ENCODE measurements at regions not wholly inside any gene's neighbourhood (a gene's known extent, or its start where the extent isn't known, plus 50 kb on each side); places are given as distances from the start of the nearest gene placed in this dataset.

DNA sequence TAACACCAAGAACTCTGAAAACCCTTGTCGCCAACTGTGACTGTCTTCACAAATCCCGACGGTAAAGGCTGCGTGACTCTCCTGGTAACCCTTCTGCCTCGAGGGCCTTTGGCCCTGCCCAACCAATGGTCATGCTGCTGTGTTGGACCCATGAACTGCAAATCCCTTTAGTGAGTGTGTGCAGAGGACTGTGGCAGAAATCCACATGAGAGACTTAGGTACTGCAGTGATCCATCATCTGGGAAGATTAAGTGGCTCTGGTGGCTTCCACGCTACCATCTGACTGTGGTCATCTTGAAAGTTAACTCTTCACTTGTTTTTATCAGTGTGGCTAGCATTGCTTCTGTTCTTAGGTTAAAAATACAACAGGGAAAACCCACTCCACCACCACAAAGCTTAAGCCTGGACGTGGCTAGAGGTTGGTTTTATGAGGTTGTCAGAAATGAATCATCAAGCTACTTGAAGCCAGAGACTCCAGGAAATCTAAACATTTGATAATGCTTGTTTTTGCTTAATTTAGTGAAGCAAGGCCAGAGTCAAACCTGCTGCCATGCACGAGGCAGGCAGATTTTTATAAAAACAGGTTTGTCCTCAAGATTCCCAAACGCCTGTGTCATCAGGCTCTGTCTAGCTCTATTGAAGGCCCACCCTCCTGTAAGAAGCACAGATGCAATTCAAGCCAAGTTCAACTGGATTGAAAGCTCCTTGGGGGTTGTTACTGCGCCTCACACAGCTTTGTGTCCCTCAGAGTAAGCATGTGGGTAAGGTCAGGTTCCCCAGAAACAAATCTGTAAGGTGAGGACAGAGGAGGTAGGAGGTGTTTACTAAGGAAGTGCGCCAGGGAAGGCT, 52.7 kb upstream of the ERCC6L2 start:
- DNase-seq (ENCODE audit: low read depth, low spot score): peak; percentile 91

DNA sequence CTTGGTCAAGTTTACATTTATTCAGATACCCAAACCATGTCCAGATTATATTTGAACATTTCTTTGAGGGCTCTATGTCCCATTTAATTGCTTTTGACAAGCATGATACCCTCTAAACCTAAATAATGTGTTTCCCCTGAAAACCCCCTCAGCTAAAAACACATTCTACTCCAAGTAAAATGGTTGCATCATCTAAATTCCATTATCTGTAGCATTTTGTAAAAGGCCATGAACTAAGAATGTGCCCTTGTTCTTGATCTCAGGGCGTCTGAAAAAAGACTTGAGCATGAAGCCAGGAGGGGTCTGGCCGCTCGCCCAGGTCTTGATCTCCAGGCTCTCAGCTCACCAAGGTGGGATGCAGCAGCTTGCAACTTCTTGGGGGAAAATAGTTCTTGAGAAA, 53.5 kb upstream of the ERCC6L2 start:
- DNase-seq (ENCODE audit: low read depth, low spot score): no peak

DNA sequence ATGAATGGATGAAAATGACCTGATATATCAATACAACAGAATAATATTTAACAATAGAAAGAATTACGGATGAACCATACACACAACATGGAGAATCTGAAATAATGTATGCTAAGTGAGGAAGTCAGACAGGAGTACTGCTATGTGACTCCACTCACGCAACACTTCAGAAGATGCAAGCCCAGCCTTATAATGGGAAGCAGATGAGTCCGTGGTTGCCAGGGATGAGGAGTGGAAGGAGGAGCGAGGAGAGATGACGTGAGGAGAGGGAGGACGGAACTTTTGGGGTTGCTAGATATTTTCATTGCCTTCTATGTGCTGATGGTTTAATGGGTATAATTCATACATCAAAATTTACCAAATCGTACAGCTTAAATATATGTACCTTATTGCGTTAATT, 55.4 kb upstream of the ERCC6L2 start:
- DNase-seq (ENCODE audit: low read depth, low spot score): no peak

DNA sequence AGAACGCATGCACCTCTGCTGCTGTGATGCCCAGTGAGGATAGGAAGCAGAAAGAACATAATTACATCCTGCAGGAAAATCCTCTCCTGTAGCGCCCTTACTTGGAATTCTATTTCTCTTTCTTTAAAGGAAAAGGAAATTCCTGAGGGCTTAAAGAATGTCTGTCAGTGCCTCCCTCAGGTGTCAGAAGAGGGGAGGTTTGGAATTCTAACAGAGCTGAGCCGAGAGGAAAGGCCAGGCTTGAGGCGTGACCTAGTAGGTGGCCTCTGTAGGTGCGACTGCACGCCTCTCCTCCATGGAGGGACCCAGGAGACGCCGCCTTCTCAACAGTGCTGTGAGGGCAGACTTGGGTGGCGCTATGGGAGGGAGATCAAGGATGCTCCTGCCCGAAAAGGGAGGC, 55.9 kb upstream of the ERCC6L2 start:
- peak; percentile 12 for DNase-seq (ENCODE audit: low read depth, low spot score)

DNA sequence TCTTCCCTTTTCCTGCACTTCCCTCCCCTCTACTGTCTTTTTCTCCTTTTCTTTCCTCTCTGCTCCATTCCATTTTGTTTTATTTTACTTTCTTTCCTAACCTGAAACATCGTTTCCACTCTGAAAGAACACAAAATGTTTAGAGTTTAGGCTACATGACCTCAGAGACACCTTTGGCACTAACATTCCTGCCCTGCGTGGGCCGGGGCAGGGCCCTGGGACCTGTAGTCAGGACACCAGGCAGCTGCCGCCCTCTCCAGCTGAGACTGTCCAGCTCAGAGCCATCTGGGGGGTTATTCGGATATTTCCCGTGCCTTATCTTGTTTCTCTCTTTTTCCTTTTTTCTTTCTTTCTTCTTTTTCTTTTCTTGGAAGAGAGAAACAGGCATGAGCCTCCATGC, 58.3 kb upstream of the ERCC6L2 start:
- no peak for DNase-seq (ENCODE audit: low read depth, low spot score)

DNA sequence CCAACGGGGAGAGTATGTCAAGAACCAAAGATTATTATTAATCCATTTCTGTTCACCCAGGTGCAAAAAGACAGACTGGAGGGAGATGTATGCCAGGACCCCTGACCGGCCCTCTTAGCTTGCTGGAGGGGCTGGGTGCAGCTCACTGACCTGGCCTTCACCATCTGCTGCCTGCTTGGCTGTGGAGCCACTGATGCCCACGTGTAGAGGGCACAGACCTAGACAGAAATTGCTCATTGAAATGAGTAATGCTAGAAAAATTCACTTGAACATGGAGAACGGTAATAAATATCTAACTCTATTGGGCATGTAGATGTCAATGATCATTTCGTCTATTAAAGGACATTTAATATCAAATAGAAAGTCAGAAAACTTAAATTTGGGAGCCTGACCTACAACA, 58.8 kb upstream of the ERCC6L2 start:
- DNase-seq (ENCODE audit: low read depth, low spot score): peak; percentile 26

DNA sequence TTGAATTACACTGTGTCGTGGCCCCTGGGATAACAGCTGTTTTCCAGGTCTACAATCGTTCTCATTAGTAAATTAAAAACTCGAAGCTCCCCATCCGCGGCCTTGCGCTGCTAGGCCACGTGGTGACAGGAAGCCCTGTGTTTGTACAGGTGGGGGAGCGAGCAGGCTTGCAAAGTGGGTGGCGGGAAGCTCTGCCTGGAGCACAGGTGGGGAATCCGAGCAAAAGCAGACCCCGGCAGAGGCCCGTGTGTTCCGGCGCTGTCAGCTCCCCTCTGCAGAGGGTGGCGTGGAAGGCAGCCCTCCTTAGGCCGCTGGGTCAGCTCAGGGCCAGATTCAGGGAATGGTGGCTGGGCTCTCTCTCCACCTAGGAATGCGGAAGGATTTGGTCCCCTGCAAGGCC, 59.5 kb upstream of the ERCC6L2 start:
- DNase-seq (ENCODE audit: low read depth, low spot score): no peak

DNA sequence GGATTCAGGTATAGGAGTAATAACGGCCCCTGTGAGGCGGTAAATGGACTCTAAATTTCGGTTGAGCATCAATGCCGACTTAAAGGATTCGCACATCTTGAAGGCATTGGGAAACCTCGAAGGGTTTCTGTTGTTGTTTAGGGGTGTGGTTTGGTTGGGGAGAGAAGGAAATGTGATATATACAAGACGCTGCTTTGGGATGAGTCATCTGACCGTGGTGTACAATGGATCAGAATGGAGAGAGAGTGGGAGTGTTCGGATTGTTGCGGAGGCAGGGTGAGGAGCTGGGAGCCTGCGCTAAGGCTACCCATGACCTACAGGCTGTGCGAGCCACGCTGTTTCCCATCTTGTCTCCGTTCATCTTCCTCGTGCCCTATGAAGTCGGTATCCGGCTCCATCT, 60.4 kb upstream of the ERCC6L2 start:
- DNase-seq (ENCODE audit: low read depth, low spot score): peak; percentile 36

DNA sequence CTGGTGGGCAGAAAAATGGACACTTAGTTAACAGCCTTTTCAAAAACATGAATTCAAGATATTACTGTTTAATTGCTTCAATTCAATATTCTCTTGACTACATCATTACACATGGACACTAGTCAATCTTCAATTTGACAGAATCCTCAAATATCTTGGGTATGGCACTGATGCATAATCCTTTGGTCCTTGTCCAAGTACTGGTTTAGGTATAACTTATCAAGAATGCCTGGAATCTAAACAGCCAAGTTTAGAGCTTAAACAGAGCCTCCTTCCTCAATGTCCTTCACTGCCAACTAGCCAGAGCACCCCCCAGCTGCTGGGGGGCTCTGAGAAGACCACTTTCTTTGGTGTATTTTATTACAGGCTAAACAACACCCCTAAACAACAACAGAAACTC, 61.6 kb upstream of the ERCC6L2 start:
- DNase-seq (ENCODE audit: low read depth, low spot score): peak; percentile 21

DNA sequence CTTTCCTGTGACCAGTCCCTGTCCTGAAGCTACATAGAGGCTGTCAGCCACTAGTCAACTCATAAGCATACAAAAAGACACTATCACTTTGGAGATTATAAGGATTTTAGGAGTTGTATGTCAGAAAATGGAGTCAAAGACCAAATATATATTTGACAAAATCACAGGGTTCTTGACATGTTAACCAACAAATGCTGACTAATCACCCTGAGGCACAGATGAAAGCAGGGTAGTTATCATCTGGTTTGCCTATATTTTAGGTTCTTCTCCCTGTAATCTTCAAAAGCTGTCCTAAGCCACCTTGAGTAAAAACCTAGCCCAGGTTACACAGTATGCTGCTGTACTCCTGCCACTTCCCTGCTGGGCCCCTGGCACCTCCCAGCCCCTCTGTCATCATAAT, 64.7 kb upstream of the ERCC6L2 start:
- no peak for DNase-seq (ENCODE audit: low read depth, low spot score)

DNA sequence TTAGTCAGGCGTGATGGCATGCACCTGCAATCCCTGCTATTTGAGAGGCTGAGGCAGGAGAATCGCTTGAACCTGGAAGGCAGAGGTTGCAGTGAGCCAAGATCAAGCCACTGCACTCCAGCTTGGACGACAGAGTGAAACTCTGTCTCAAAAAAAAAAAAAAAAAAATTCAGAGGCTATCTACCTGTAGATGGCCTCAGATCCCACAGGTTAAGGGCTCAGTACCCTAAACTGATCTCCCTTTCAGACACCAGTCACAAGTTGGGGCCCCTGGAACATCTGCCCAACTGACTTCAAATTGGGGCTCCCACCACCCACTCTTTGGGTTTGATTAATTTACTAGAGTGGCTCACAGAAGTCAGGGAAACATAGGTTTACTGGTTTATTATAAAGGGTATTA, 65.4 kb upstream of the ERCC6L2 start:
- DNase-seq (ENCODE audit: low read depth, low spot score): no peak

DNA sequence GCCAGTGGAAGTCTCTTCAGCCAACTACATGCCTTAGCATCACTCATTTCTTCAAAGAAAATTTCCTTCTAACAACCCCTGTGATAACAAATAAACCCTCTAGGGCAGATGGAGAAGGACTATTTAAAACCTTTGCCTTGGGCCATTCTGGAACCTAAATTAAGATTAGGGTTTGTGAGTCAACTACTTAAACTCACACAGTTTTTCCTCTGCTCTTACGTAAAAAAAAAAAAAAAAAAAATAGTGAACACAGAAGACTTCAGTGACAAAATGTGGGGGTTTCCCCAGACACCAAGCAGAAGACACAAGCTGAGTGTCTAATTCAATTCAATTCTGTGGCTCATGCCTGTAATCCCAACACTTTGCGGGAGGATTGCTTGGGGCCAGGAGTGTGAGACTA, 65.8 kb upstream of the ERCC6L2 start:
- no peak for DNase-seq (ENCODE audit: low read depth, low spot score)

DNA sequence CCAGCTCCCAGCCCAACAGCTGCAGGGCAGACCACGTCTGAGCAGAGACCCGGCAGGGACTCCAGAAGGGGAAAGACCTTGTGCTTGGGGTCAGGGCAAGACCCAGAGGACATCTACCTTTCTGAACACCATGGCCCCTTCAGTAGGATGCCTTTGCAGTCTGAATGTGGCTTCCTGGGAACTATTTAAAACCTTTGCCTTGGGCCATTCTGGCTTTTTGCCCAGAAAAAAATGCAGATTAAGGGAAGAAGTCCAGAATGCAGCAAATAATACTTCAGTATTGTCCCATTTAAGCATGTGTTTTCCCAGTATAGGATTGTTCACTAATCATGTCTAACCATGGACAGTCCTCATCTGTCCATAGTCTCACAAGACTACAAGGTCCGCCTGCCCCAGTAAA, 67.5 kb upstream of the ERCC6L2 start:
- peak; percentile 81 for DNase-seq (ENCODE audit: low read depth, low spot score)

DNA sequence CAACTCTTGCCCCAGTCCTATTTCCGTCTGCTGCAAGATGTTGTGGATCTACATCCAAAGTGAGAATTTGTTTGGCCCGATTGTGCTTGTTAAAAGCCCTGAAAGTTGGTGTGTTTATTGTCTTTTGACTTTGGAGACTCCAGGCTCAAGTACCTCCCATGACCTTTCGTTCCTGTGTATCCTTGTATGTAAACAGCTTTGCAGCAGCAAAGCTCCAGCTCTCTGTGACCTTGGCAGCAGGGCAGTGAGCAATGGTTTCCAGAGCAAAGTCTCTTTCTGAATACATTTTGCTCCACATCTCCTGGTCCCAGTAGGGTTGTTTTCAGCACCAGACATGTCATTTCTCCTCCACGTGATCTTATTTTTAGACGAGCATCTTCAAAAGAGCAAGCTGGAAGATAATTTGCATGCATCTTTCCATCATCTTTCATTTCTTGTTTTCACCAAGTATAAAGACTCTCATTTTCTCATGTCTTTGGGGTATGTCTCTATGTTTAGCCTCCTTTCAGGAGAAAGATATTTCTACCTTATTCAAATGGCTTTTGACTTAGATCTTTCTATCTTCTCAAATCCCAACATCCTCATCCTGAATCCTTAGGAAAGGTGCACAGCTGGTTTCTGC, 68.1 kb upstream of the ERCC6L2 start:
- no peak for DNase-seq (ENCODE audit: low read depth, low spot score)

DNA sequence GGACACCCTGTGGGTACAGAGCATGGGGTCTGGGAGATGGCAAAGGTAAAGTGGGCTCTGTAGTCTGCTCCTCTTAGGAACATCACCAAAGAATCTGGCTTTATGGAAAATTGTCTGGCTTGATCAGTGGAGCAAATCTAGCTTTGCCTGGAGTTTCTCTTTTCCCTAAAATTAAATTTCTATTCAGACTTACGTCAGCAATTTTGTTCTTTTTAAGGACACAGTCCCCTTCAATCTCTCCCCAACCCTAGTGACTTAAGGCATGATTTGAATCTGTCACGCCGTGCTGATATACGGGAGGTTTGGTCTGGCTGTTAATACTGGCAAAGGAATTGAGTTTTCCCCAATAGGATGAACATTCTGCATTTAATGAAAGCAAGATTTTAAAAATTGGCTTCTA, 72.3 kb upstream of the ERCC6L2 start:
- DNase-seq (ENCODE audit: low read depth, low spot score): no peak

DNA sequence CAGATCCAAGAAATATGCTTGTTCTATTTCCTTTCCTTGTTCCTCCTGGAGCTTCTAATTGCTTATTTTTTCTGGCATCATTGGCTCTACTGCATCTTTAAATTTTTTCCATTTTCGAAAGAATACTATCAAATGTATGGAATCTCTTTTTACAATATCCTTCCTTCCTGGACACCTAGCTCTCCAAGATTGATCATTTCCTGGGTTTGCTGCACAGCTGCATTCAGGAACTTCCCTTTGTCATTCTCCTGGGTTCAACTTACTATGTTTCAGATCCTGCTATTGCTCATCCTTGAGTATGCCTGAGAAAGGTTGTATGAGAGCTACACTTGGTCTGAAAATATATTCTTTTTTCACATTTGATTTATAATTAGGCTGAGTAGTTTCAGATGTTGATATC, 73.7 kb upstream of the ERCC6L2 start:
- no peak for DNase-seq (ENCODE audit: low read depth, low spot score)

DNA sequence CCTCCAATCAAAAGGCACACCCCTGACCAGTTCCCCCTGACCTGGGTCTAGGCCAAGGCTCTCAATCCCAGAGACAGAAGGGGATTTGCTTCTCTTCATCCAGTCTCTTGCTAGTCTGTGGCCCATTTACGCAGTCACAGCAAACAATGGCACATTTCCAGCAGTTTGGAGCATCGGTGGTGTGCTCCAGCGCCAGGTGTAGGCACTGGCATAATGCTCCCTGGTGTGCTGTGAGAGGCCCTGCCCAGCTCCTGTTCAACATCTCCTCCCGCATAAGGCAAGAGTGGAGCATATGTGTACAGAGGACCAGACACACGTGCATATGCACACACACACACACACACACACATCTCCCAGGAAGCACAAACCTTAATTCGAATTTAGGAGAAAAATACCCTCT, 79.5 kb upstream of the ERCC6L2 start:
- DNase-seq (ENCODE audit: low read depth, low spot score): no peak

DNA sequence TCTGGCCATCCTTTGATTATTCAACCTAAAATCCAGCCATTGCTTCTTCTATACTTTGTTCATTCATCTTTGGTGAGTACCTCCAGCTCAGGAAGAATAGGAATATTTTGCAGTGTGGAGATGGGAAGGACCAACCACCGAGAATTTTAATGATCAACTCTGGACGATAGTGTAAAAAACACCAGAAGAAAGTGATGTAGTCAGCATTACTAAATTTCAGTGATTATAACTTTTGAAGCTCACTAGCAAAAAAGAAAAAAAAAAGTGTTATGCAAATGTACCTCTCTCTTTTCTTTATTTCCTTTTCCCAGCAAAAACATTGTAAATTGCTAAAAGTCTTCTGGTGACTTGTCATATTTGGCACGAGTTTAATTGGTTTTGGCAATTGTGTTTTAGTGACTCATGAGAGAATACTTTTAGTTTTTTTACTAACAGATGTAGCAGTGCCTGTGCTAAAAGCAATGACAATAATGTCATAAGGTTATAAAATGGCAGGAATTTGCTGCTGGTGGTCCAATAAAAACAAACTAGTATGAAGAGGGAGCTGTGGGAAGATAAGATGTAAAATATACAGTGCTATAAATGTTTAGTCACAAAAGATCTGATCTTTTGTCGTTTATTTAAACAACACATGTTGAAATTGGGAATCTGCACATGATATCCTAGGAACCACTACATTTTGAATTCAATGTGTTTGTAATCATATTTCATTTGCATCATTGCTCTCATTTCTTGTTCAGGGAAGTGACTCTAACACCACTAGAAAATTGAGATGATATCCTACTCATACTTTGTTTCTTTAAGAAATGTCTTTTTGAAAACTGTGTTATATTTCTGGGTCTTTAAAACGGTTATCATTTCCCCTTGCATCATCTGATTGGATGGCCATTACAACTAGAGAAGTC, 81.3 kb upstream of the ERCC6L2 start:
- peak; percentile 93 for DNase-seq (ENCODE audit: low read depth, low spot score)

DNA sequence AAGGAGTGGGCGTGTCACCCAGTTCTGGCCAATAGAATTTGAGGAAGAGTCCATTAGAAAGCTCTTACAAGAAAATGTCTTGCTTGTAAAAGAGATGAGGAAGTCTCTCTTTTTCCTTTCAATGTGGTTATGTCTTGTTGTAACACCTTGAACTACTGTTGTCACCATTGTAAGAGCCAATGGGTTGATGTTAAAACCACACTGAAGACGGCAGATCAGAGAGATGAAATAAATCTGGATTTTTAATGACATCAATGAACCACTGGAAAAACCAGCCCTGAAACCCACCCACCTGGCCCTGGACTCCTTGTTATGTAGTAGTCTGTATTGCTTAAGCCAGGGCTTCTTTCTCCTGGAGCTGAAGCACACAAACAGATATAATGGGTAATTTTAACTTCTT, 83.8 kb upstream of the ERCC6L2 start:
- no peak for DNase-seq (ENCODE audit: low read depth, low spot score)

DNA sequence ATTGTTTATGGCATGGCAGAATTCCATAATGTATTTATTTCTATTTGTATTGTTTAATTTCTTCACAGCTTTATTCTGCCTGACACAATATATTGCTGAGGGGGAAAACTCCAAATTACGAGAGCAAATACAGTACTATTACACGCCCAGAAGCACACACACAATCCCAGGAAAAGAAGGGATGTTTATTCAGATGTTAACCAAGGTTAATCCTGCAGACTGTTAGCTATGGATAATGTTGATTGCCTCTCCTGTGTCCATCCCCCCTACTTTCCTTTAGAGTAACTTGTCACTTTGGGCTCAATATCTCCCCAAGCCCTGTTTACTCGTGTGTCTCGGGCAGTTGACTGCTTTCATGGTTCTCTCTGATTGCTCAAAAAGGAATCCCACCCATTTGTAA, 84.2 kb upstream of the ERCC6L2 start:
- DNase-seq (ENCODE audit: low read depth, low spot score): no peak

DNA sequence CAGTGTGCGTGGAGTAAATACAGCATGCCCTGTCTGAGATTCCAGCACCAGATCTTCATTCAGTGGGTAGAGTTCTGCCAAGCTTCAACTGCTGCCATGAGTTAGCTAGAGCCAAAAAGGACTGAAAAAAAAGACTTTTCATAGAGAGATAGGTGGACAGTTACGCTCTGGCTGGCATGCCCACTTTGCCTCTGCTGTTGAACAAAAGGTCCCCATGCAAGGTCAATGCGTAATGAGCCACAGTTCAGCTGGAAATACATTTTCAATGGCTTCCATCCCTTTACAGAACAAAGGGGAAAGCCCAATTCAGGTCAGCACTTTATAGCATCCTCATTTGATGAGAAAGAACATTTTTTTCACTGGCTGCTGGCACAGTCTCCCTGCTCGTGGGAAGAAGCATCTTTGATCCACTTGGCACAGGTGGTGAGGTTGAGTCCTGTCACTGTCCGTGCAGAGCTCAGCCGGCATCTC, 86.9 kb upstream of the ERCC6L2 start:
- DNase-seq (ENCODE audit: low read depth, low spot score): no peak

DNA sequence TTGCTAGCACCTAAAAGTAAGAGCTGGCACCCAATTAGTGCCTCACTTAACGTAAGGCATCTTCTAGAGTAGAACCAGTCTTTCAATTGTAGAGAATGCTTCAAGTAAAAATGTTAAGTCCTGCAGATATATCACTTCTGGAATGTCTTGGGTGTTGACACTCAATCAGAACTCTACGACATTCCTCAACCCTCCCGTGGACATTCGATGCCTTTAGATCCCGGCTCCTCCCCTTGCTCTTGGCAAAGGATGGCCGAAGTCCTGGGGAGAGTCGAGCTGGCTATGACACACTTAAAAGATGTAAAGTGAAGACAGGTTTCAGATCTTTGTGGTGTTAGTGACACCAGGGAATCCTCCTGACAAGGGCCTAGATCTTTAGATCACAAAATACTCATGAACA, 87.5 kb upstream of the ERCC6L2 start:
- no peak for DNase-seq (ENCODE audit: low read depth, low spot score)

Data from astrocyte of the hippocampus (primary cell).